Left ventricle myocardium inferior (tissue), 1 donor: ENCODE measurements at regions not wholly inside any gene's neighbourhood (a gene's known extent, or its start where the extent isn't known, plus 50 kb on each side); places are given as distances from the start of the nearest gene placed in this dataset.

Experiments used
- DNase-seq: peaks from one replicate; pipeline ENCODE4 v3.0.0-alpha.2; 2020
- H3K27ac ChIP-seq: fragments of 200-600 bp; replicated peaks from 2 replicates; pipeline ENCODE4 v1.8.0; 2021
- H3K27me3 ChIP-seq: fragments of 200-600 bp; 2 replicates; pipeline ENCODE4 v1.8.0; 2021; ENCODE audit warnings: low read depth
- H3K36me3 ChIP-seq: fragments of 200-600 bp; 2 replicates; pipeline ENCODE4 v1.8.0; 2021
- H3K4me1 ChIP-seq: fragments of 200-600 bp; 2 replicates; pipeline ENCODE4 v1.8.0; 2021
- H3K4me3 ChIP-seq: fragments of 200-600 bp; 2 replicates; pipeline ENCODE4 v1.8.0; 2021; ENCODE audit warnings: mild to moderate bottlenecking, moderate library complexity
- H3K9me3 ChIP-seq: fragments of 200-600 bp; replicated peaks from 2 replicates; pipeline ENCODE4 v1.8.0; 2021
- intact Hi-C: fragments of 100-400 bp; cut with micrococcal nuclease; formaldehyde crosslinking; loops from one replicate; pipeline ENCODE4 v1.11.0; 2022
- TF ChIP-seq, protein P1 (sequence below): fragments of 200-600 bp; IDR thresholded peaks from 2 replicates; pipeline ENCODE4 v1.8.0; 2021; ENCODE audit warnings: antibody characterized with exemption, mild to moderate bottlenecking, borderline replicate concordance
- donor health status: DM: no; HTN: yes; CAD: no; lungs with severe emphysema.

DNA sequence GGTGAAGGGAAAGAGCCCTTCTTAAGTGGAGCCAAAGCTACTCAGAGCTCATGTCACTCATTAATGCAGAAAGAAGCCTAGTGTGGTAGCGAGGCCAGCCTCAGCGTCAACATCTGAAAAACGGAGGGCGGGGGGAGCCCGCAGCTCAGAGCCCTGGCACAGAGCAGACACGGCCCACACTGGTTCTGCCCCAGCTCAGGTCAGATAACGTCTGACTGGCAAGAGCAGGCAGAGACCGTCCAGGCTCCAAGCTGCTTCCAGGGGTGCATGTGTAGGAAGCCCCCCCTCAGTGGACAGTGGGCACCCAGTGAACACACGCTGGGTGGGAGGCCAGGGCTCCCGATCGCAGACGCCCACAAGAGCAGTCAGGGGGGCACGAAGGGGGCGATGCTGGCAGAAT lies 100.8 kb downstream of the SHANK2 start:
- Histone ChIP-seq H3K4me3 (no peak overlapping the region), H3K9me3 (no peaks in the 10 kb centered on the region), H3K4me1 (no peaks in the 10 kb centered on the region), H3K27me3 (peaks cover 70% of the 10 kb centered on the region), H3K36me3 (no peaks in the 10 kb centered on the region), H3K27ac (no peak overlapping the region)
- TF ChIP-seq, protein P1, sequence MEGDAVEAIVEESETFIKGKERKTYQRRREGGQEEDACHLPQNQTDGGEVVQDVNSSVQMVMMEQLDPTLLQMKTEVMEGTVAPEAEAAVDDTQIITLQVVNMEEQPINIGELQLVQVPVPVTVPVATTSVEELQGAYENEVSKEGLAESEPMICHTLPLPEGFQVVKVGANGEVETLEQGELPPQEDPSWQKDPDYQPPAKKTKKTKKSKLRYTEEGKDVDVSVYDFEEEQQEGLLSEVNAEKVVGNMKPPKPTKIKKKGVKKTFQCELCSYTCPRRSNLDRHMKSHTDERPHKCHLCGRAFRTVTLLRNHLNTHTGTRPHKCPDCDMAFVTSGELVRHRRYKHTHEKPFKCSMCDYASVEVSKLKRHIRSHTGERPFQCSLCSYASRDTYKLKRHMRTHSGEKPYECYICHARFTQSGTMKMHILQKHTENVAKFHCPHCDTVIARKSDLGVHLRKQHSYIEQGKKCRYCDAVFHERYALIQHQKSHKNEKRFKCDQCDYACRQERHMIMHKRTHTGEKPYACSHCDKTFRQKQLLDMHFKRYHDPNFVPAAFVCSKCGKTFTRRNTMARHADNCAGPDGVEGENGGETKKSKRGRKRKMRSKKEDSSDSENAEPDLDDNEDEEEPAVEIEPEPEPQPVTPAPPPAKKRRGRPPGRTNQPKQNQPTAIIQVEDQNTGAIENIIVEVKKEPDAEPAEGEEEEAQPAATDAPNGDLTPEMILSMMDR: no peak
- DNase-seq: no peak
- intact Hi-C loops: no loop called here

DNA sequence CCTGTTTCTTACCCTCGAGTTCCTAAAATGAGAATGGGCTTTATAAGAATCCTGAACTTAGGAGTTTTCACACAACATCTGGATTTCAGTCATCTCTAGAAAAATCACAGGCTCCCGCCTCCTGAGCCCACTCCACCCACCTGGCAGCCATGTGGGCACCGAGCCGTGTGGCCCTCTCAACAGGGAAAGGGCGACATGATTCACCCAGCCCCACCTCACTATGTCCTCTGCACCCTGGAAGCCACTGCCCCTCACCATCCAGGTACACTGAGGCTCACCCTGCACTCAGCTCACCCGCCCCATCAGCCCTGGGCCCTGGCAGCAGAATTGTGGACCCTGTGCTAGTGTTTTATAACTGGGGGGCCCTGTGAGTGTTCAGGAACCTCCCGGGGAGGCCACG lies 101.5 kb downstream of the SHANK2 start:
- Histone ChIP-seq H3K27ac (no peak overlapping the region), H3K9me3 (no peaks in the 10 kb centered on the region), H3K4me1 (no peaks in the 10 kb centered on the region), H3K27me3 (peaks cover 70% of the 10 kb centered on the region), H3K36me3 (no peaks in the 10 kb centered on the region), H3K4me3 (no peak overlapping the region)
- TF ChIP-seq, protein P1: no peak
- intact Hi-C loops: no loop called here
- DNase-seq: no peak

DNA sequence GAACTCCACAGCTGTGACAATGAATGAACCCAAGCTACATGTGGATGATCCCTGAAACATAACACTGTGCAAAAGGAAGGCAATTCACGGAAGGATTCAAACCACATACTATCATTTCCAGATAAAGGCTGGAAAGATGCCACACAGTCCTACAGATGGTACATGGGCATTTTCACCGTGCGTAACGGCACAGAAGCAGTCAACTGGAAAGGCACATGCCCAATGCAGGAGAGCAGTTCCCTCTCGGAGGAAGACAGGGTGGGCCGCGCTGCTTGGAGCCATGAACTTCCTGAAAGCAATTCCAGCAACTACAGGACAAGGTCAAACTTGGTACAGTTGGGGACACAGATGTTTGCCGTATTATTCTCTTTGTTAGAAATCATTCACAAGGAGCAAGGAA lies 103.7 kb downstream of the SHANK2 start:
- Histone ChIP-seq H3K27me3 (peaks cover 77% of the 10 kb centered on the region), H3K4me3 (no peak overlapping the region), H3K4me1 (no peaks in the 10 kb centered on the region), H3K9me3 (peaks cover 10% of the 10 kb centered on the region), H3K36me3 (no peaks in the 10 kb centered on the region), H3K27ac (no peak overlapping the region)
- intact Hi-C loops: no loop called here
- TF ChIP-seq, protein P1: no peak
- DNase-seq: no peak

DNA sequence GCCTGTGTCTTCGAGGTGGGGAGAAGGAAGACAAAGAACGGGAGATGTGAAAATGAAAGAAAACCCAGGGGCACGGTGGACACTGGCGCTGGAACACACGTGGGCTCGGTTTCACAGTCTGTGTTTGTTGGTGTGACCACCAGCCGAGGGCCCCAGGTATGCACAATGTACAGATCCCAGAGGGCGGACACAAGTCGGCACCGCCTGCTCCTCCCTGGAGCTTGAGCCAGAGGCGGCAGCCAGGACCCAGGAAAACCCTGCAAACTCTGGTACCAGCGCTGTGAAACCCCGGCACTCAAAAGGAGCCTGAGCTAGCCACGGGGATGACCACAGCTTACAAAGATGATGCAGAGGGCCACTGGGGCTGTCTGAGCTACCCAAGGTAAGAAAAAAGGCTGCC lies 105.0 kb downstream of the SHANK2 start:
- intact Hi-C loops: no loop called here
- Histone ChIP-seq H3K4me1 (no peaks in the 10 kb centered on the region), H3K4me3 (no peak overlapping the region), H3K27me3 (peaks cover 65% of the 10 kb centered on the region), H3K9me3 (peaks cover 10% of the 10 kb centered on the region), H3K27ac (no peak overlapping the region), H3K36me3 (no peaks in the 10 kb centered on the region)
- TF ChIP-seq, protein P1: no peak
- DNase-seq: no peak

DNA sequence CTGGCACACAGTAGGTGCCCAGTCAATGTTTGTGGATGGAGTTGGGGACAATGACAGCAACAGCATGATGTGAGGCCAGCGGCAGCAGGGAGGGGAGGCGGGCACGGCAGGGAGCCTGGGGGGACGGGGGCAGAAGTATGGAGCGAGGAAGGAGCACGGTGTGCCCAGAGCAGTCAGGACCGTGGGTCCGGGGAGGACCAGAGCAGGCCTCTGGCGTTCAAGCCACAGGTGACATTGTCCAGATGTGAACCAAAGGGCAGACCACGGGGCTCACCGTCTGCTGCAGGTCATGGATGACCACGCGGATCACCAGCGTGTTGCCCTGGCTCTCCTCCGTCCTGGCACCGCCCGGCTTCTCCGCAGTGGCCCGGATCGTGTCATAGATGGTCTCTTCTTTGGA lies 105.5 kb downstream of the SHANK2 start:
- Histone ChIP-seq H3K27ac (no peak overlapping the region), H3K4me1 (no peaks in the 10 kb centered on the region), H3K9me3 (peaks cover 10% of the 10 kb centered on the region), H3K27me3 (peaks cover 60% of the 10 kb centered on the region), H3K4me3 (no peak overlapping the region), H3K36me3 (no peaks in the 10 kb centered on the region)
- no peak for DNase-seq
- TF ChIP-seq, protein P1: no peak
- intact Hi-C loops: no loop called here
